GM12874 (cell line): ENCODE measurements at regions not wholly inside any gene's neighbourhood (a gene's known extent, or its start where the extent isn't known, plus 50 kb on each side); places are given as distances from the start of the nearest gene placed in this dataset.

Source experiments
- CTCF ChIP-seq: IDR thresholded peaks from 2 replicates; pipeline ENCODE4 v1.5.1; 2011; ENCODE audit warnings: low read depth, mild to moderate bottlenecking, control low read depth, low read length, moderate library complexity; ENCODE audit not compliant: insufficient read depth

GRCh38 chr2:126600742-126601141, 55.2 kb upstream of the GYPC start:
- no peak for TF ChIP-seq CTCF

- no peak for TF ChIP-seq CTCF
These were observed 53.6 kb upstream of the GYPC start for GRCh38 chr2:126602334-126602733.
